Tibial nerve (tissue), 4 donors: ENCODE measurements at regions not wholly inside any gene's neighbourhood (a gene's known extent, or its start where the extent isn't known, plus 50 kb on each side); places are given as distances from the start of the nearest gene placed in this dataset.
"Not testable (repeated sequence)": the region's sequence is repeated elsewhere in the genome, so short reads cannot be mapped to it uniquely, and the experiment has no call there.

Experiments
- EP300 ChIP-seq, 2 donors: sonication (generic); formaldehyde crosslinking; IDR thresholded peaks; one replicate each; pipeline ENCODE4 v1.6.1; 2017; ENCODE audit warnings: antibody characterized with exemption in 2 of 2, mild to moderate bottlenecking in 1 of 2
- TF ChIP-seq, protein P1 (sequence below), 5 experiments: fragments of 200-600 bp in 3 of 5; fragments of 450-650 bp in 2 of 5; sonication (generic) in 3 of 5; IDR thresholded peaks; one replicate each; pipeline ENCODE4 v1.5.1; 2016 to 2019; ENCODE audit warnings: antibody characterized with exemption in 5 of 5, mild to moderate bottlenecking in 3 of 5, moderate library complexity in 2 of 5

DNA sequence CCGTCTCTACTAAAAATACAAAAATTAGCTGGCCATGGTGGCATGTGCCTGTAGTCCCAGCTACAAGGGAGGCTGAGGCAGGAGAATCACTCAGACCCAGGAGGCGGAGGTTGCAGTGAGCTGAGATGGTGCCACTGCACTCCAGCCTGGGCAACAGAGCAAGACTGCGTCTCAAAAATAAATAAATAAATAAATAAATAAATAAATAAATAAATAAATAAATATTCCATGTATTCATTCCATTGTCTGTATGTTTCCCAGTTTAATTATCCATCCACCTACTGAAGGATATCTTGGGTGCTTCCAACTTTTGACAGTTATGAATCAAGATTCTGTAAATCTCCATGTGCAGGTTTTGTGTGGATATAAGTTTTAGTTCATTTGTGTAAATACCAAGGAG lies 397.4 kb upstream of the SLC35B3 start:
- TF ChIP-seq, protein P1, sequence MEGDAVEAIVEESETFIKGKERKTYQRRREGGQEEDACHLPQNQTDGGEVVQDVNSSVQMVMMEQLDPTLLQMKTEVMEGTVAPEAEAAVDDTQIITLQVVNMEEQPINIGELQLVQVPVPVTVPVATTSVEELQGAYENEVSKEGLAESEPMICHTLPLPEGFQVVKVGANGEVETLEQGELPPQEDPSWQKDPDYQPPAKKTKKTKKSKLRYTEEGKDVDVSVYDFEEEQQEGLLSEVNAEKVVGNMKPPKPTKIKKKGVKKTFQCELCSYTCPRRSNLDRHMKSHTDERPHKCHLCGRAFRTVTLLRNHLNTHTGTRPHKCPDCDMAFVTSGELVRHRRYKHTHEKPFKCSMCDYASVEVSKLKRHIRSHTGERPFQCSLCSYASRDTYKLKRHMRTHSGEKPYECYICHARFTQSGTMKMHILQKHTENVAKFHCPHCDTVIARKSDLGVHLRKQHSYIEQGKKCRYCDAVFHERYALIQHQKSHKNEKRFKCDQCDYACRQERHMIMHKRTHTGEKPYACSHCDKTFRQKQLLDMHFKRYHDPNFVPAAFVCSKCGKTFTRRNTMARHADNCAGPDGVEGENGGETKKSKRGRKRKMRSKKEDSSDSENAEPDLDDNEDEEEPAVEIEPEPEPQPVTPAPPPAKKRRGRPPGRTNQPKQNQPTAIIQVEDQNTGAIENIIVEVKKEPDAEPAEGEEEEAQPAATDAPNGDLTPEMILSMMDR (IDR thresholded peaks at IDR 0.05): not testable (repeated sequence)
- not testable (repeated sequence) for TF ChIP-seq EP300 (IDR thresholded peaks at IDR 0.05)
